GM23338 (cell line): ENCODE measurements at regions not wholly inside any gene's neighbourhood (a gene's known extent, or its start where the extent isn't known, plus 50 kb on each side); places are given as distances from the start of the nearest gene placed in this dataset.

Experiments used
- ATAC-seq: fragments of 200-7000 bp; cut with Tn5 transposase; 3 replicates; pipeline ENCODE4 v1.9.1; 2020
- DNase-seq: peaks from one replicate; pipeline ENCODE4 v3.0.0-alpha.2; 2015; ENCODE audit warnings: low spot score
- H2AFZ ChIP-seq: fragments of 200-600 bp; sonication (generic); 2 replicates; pipeline ENCODE4 v1.8.0; 2016; ENCODE audit warnings: antibody characterized with exemption, mild to moderate bottlenecking, moderate library complexity
- H3F3A ChIP-seq: fragments of 200-600 bp; sonication (generic); replicated peaks from 2 replicates; pipeline ENCODE4 v1.8.0; 2017; ENCODE audit warnings: antibody characterized with exemption, mixed run types, low read depth
- H3K27ac ChIP-seq: fragments of 200-600 bp; sonication (generic); 2 replicates; pipeline ENCODE4 v1.6.1; 2016; ENCODE audit warnings: low read depth
- H3K27me3 ChIP-seq: fragments of 200-600 bp; sonication (generic); 2 replicates; pipeline ENCODE4 v1.8.0; 2016; ENCODE audit warnings: mild to moderate bottlenecking, mixed run types, moderate library complexity; ENCODE audit not compliant: insufficient read depth
- H3K36me3 ChIP-seq: fragments of 200-600 bp; sonication (generic); 2 replicates; pipeline ENCODE4 v1.8.0; 2016; ENCODE audit warnings: mild to moderate bottlenecking; ENCODE audit not compliant: insufficient read depth
- H3K4me1 ChIP-seq: fragments of 200-600 bp; sonication (generic); 2 replicates; pipeline ENCODE4 v1.8.0; 2016; ENCODE audit warnings: mild to moderate bottlenecking, moderate library complexity; ENCODE audit not compliant: insufficient read depth
- H3K4me2 ChIP-seq: fragments of 200-600 bp; sonication (generic); 2 replicates; pipeline ENCODE4 v1.7.1; 2017; ENCODE audit warnings: mixed run types
- H3K4me3 ChIP-seq: fragments of 200-600 bp; sonication (generic); 2 replicates; pipeline ENCODE4 v1.6.1; 2016; ENCODE audit warnings: mixed run types
- H3K79me2 ChIP-seq: fragments of 200-600 bp; sonication (generic); replicated peaks from 2 replicates; pipeline ENCODE4 v1.8.0; 2017; ENCODE audit warnings: mild to moderate bottlenecking; ENCODE audit not compliant: insufficient read depth
- H3K9me2 ChIP-seq: fragments of 200-600 bp; sonication (generic); 2 replicates; pipeline ENCODE4 v1.8.0; 2017; ENCODE audit not compliant: insufficient read depth
- H4K20me1 ChIP-seq: fragments of 200-600 bp; sonication (generic); replicated peaks from 2 replicates; pipeline ENCODE4 v1.8.0; 2017; ENCODE audit warnings: mild to moderate bottlenecking; ENCODE audit not compliant: insufficient read depth
- H3K27ac Mint-ChIP-seq: 2 replicates; pipeline ENCODE4 v1.8.0; 2020; ENCODE audit warnings: inconsistent platforms, mild to moderate bottlenecking, moderate library complexity, mixed read lengths
- H3K27me3 Mint-ChIP-seq: 3 replicates; pipeline ENCODE4 v1.8.0; 2022; ENCODE audit warnings: low read depth, mild to moderate bottlenecking, moderate library complexity, mixed read lengths, inconsistent platforms; ENCODE audit not compliant: insufficient read depth, poor library complexity
- H3K36me3 Mint-ChIP-seq: 3 replicates; pipeline ENCODE4 v1.8.0; 2021; ENCODE audit warnings: low read depth, mild to moderate bottlenecking, inconsistent platforms, moderate library complexity, mixed read lengths
- H3K4me1 Mint-ChIP-seq: 3 replicates; pipeline ENCODE4 v1.8.0; 2020; ENCODE audit warnings: mild to moderate bottlenecking, inconsistent platforms, mixed read lengths
- H3K4me3 Mint-ChIP-seq: 3 replicates; pipeline ENCODE4 v1.8.0; 2021; ENCODE audit warnings: moderate library complexity, mild to moderate bottlenecking, inconsistent platforms, mixed read lengths
- H3K9me3 Mint-ChIP-seq: 3 replicates; pipeline ENCODE4 v1.8.0; 2020; ENCODE audit warnings: moderate library complexity, mild to moderate bottlenecking, inconsistent platforms, mixed read lengths
- CREB1 ChIP-seq: fragments of 250-450 bp; sonication (Bioruptor Pico); IDR thresholded peaks from 2 replicates; pipeline ENCODE4 v1.5.0; 2020; ENCODE audit warnings: low read depth, mild to moderate bottlenecking, moderate library complexity
- ETS1 ChIP-seq: IDR thresholded peaks from 2 replicates; pipeline ENCODE4 v1.6.1; 2016; ENCODE audit warnings: antibody characterized with exemption
- EZH2phosphoT487 ChIP-seq: fragments of 200-600 bp; sonication (generic); IDR thresholded peaks from one replicate; pipeline ENCODE4 v1.8.1; 2018; ENCODE audit warnings: antibody characterized with exemption; ENCODE audit not compliant: unreplicated experiment
- JUNB ChIP-seq: IDR thresholded peaks from one replicate; pipeline ENCODE4 v1.6.1; 2016; ENCODE audit warnings: antibody characterized with exemption; ENCODE audit not compliant: unreplicated experiment
- NANOG ChIP-seq: IDR thresholded peaks from 2 replicates; pipeline ENCODE4 v1.6.1; 2016; ENCODE audit warnings: antibody characterized with exemption, borderline replicate concordance
- POLR2AphosphoS5 ChIP-seq: IDR thresholded peaks from 2 replicates; pipeline ENCODE4 v1.6.1; 2016; ENCODE audit warnings: antibody characterized with exemption, low read depth
- STAT1 ChIP-seq: IDR thresholded peaks from one replicate; pipeline ENCODE4 v1.6.1; 2016; ENCODE audit warnings: antibody characterized with exemption; ENCODE audit not compliant: unreplicated experiment
- ZNF114 ChIP-seq: fragments of 250-450 bp; sonication (Bioruptor Pico); IDR thresholded peaks from 2 replicates; pipeline ENCODE4 v1.5.0; 2020; ENCODE audit warnings: mild to moderate bottlenecking, moderate library complexity
- ZNF331 ChIP-seq: fragments of 250-450 bp; sonication (Bioruptor Pico); IDR thresholded peaks from 2 replicates; pipeline ENCODE4 v1.5.0; 2020; ENCODE audit warnings: low read depth, mild to moderate bottlenecking, moderate library complexity
- ZNF462 ChIP-seq: fragments of 250-450 bp; sonication (Bioruptor Pico); IDR thresholded peaks from 2 replicates; pipeline ENCODE4 v1.5.0; 2020; ENCODE audit warnings: mild to moderate bottlenecking, moderate library complexity
- TF ChIP-seq, protein P1 (sequence below): IDR thresholded peaks from one replicate; pipeline ENCODE4 v1.6.1; 2018; ENCODE audit warnings: antibody characterized with exemption; ENCODE audit not compliant: unreplicated experiment
- TF ChIP-seq, protein P2 (sequence below), 2 experiments: fragments of 200-600 bp in 1 of 2; sonication (generic) in 1 of 2; conservative IDR thresholded peaks; 2 replicates each; pipeline versions ENCODE4 v1.5.1 to v1.6.1; 2016 to 2017; ENCODE audit warnings: antibody characterized with exemption in 2 of 2, low read depth in 2 of 2, mild to moderate bottlenecking in 2 of 2, moderate library complexity in 1 of 2

- no peaks in the 10 kb centered on the region for H3F3A ChIP-seq
- Mint-ChIP-seq H3K27me3 (peaks cover 2% of the 10 kb centered on the region), H3K27ac (no peak overlapping the region), H3K4me1 (no peaks in the 10 kb centered on the region), H3K9me3 (peaks cover 3% of the 10 kb centered on the region; the same call in 1 of the 3 replicates), H3K4me3 (no peak overlapping the region), H3K36me3 (0 out of 3 replicates have a peak, but pooled peaks cover 3% of the 10 kb centered on the region)
- H2AFZ ChIP-seq: no peak overlapping the region
- ATAC-seq: no peak
- H4K20me1 ChIP-seq: no peaks in the 10 kb centered on the region
- no peak for DNase-seq
- peaks cover 4% of the 10 kb centered on the region; the same call in 1 of the 2 replicates for H3K9me2 ChIP-seq
- H3K27me3 ChIP-seq: no peaks in the 10 kb centered on the region
- H3K4me2 ChIP-seq: no peak overlapping the region
- H3K79me2 ChIP-seq: no peaks in the 10 kb centered on the region
- H3K4me3 ChIP-seq: no peak overlapping the region
- H3K4me1 ChIP-seq: no peaks in the 10 kb centered on the region
- no peaks in the 10 kb centered on the region for H3K36me3 ChIP-seq
- TF ChIP-seq, protein P1, sequence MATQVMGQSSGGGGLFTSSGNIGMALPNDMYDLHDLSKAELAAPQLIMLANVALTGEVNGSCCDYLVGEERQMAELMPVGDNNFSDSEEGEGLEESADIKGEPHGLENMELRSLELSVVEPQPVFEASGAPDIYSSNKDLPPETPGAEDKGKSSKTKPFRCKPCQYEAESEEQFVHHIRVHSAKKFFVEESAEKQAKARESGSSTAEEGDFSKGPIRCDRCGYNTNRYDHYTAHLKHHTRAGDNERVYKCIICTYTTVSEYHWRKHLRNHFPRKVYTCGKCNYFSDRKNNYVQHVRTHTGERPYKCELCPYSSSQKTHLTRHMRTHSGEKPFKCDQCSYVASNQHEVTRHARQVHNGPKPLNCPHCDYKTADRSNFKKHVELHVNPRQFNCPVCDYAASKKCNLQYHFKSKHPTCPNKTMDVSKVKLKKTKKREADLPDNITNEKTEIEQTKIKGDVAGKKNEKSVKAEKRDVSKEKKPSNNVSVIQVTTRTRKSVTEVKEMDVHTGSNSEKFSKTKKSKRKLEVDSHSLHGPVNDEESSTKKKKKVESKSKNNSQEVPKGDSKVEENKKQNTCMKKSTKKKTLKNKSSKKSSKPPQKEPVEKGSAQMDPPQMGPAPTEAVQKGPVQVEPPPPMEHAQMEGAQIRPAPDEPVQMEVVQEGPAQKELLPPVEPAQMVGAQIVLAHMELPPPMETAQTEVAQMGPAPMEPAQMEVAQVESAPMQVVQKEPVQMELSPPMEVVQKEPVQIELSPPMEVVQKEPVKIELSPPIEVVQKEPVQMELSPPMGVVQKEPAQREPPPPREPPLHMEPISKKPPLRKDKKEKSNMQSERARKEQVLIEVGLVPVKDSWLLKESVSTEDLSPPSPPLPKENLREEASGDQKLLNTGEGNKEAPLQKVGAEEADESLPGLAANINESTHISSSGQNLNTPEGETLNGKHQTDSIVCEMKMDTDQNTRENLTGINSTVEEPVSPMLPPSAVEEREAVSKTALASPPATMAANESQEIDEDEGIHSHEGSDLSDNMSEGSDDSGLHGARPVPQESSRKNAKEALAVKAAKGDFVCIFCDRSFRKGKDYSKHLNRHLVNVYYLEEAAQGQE: no peak
- TF ChIP-seq JUNB (no peak), CREB1 (no peak), ETS1 (no peak), NANOG (no peak), STAT1 (no peak), EZH2phosphoT487 (no peak), ZNF114 (CRISPR knock-in tag) (no peak), ZNF462 (CRISPR knock-in tag) (no peak), POLR2AphosphoS5 (no peak), ZNF331 (CRISPR knock-in tag) (no peak)
- TF ChIP-seq, protein P2, sequence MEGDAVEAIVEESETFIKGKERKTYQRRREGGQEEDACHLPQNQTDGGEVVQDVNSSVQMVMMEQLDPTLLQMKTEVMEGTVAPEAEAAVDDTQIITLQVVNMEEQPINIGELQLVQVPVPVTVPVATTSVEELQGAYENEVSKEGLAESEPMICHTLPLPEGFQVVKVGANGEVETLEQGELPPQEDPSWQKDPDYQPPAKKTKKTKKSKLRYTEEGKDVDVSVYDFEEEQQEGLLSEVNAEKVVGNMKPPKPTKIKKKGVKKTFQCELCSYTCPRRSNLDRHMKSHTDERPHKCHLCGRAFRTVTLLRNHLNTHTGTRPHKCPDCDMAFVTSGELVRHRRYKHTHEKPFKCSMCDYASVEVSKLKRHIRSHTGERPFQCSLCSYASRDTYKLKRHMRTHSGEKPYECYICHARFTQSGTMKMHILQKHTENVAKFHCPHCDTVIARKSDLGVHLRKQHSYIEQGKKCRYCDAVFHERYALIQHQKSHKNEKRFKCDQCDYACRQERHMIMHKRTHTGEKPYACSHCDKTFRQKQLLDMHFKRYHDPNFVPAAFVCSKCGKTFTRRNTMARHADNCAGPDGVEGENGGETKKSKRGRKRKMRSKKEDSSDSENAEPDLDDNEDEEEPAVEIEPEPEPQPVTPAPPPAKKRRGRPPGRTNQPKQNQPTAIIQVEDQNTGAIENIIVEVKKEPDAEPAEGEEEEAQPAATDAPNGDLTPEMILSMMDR (conservative IDR thresholded peaks at IDR 0.05; ENCODE audit: low read depth in 2 of 2): no peak
- H3K27ac ChIP-seq: no peak overlapping the region
Observed at GRCh38 chr5:57582578-57583070, 100.0 kb upstream of the ACTBL2 start.
